GM13976 (cell line): ENCODE measurements at regions not wholly inside any gene's neighbourhood (a gene's known extent, or its start where the extent isn't known, plus 50 kb on each side); places are given as distances from the start of the nearest gene placed in this dataset.

Source experiments
- DNase-seq: peaks from one replicate; pipeline ENCODE4 v3.0.0; 2012; ENCODE audit warnings: low spot score
- CTCF ChIP-seq: IDR thresholded peaks from 2 replicates; pipeline ENCODE4 v1.5.1; 2012; ENCODE audit warnings: borderline replicate concordance, mild to moderate bottlenecking; ENCODE audit not compliant: insufficient read depth; ENCODE audit errors: extremely low read depth, missing control alignments, control extremely low read depth
- in situ Hi-C: fragments of 300-500 bp; cut with MboI; formaldehyde crosslinking; loops from one replicate; pipeline ENCODE4 v1.12.0; 2022; ENCODE audit warnings: low sequenced_read_pairs, mixed read lengths, inconsistent platforms; ENCODE audit not compliant: unreplicated experiment

GRCh38 chr12:4822572-4822971 is 87.1 kb upstream of the KCNA1 start:
- in situ Hi-C loops, result no loop called here
- no peak for DNase-seq
- TF ChIP-seq CTCF, result no peak

GRCh38 chr12:4824380-4824779 is 85.3 kb upstream of the KCNA1 start:
- DNase-seq, result no peak
- no peak for TF ChIP-seq CTCF
- in situ Hi-C loops, result no loop called here

GRCh38 chr12:4825011-4825858 is 84.5 kb upstream of the KCNA1 start:
- no peak for DNase-seq
- no peak for TF ChIP-seq CTCF
- in situ Hi-C loops, result no loop called here

- in situ Hi-C loops, result no loop called here
- no peak for DNase-seq
- TF ChIP-seq CTCF, result no peak
These were observed 82.8 kb upstream of the KCNA1 start for GRCh38 chr12:4826909-4827308.

GRCh38 chr12:4828176-4828575 is 81.5 kb upstream of the KCNA1 start:
- in situ Hi-C loops, result no loop called here
- TF ChIP-seq CTCF, result no peak
- DNase-seq, result no peak

GRCh38 chr12:4829161-4829792 is 80.4 kb upstream of the KCNA1 start:
- in situ Hi-C loops, result no loop called here
- no peak for TF ChIP-seq CTCF
- DNase-seq, result peak; percentile 79
